Fibroblast of lung (primary cell): ENCODE measurements at regions not wholly inside any gene's neighbourhood (a gene's known extent, or its start where the extent isn't known, plus 50 kb on each side); places are given as distances from the start of the nearest gene placed in this dataset.

Source experiments
- CTCF ChIP-seq, 2 donors: IDR thresholded peaks in 1 of 2; conservative IDR thresholded peaks in 1 of 2; 1 replicate in 1 of 2; 2 replicates in 1 of 2; pipeline ENCODE4 v1.5.1; 2011 to 2012; ENCODE audit warnings: low read length in 2 of 2, control low read depth in 1 of 2, inconsistent platforms in 1 of 2, low read depth in 1 of 2, mild to moderate bottlenecking in 1 of 2
- EZH2 ChIP-seq: IDR thresholded peaks from 2 replicates; pipeline ENCODE4 v1.5.1; 2012; ENCODE audit warnings: low read length, control low read depth, mild to moderate bottlenecking; ENCODE audit errors: missing control alignments

GRCh38 chr1:215416497-215416896, 150.6 kb upstream of the KCTD3 start:
- TF ChIP-seq CTCF (conservative IDR thresholded peaks at IDR 0.05 in 1 of 2, IDR thresholded peaks at IDR 0.05 in 1 of 2; ENCODE audit: low read depth in 1 of 2, low read length in 2 of 2): no peak
- no peak for TF ChIP-seq EZH2
